OCI-LY1 (cell line): ENCODE measurements at regions not wholly inside any gene's neighbourhood (a gene's known extent, or its start where the extent isn't known, plus 50 kb on each side); places are given as distances from the start of the nearest gene placed in this dataset.

Source experiments
- H2AFZ ChIP-seq: fragments of 200-600 bp; sonication (generic), shearing (Covaris generic); 2 replicates; pipeline ENCODE4 v1.6.0; 2014; ENCODE audit warnings: antibody characterized with exemption, mild to moderate bottlenecking, low read length
- H3F3A ChIP-seq: fragments of 200-600 bp; sonication (generic), shearing (Covaris generic); 2 replicates; pipeline ENCODE4 v1.6.0; 2014; ENCODE audit warnings: mild to moderate bottlenecking, antibody characterized with exemption, low read length, moderate library complexity; ENCODE audit not compliant: insufficient read depth
- H3K27ac ChIP-seq: fragments of 200-600 bp; sonication (generic); 2 replicates; pipeline ENCODE4 v1.5.1; 2014; ENCODE audit warnings: low read length, mixed run types, mild to moderate bottlenecking, low read depth; ENCODE audit not compliant: poor library complexity, severe bottlenecking
- H3K27me3 ChIP-seq: fragments of 200-600 bp; sonication (generic); 2 replicates; pipeline ENCODE4 v1.6.0; 2014; ENCODE audit warnings: antibody characterized with exemption, mild to moderate bottlenecking, low read length, moderate library complexity; ENCODE audit not compliant: insufficient read depth
- H3K36me3 ChIP-seq: fragments of 200-600 bp; sonication (generic); 2 replicates; pipeline ENCODE4 v1.6.1; 2014; ENCODE audit warnings: mild to moderate bottlenecking, antibody characterized with exemption, low read length, moderate library complexity, mixed read lengths; ENCODE audit not compliant: insufficient read depth
- H3K4me1 ChIP-seq: fragments of 200-600 bp; sonication (generic); 2 replicates; pipeline ENCODE4 v1.5.1; 2014; ENCODE audit warnings: mild to moderate bottlenecking, low read length, moderate library complexity; ENCODE audit not compliant: insufficient read depth, severe bottlenecking
- H3K4me2 ChIP-seq: fragments of 200-600 bp; sonication (generic), shearing (Covaris generic); 2 replicates; pipeline ENCODE4 v1.6.1; 2014; ENCODE audit warnings: low read length
- H3K4me3 ChIP-seq: fragments of 200-600 bp; sonication (generic); 2 replicates; pipeline ENCODE4 v1.5.1; 2014; ENCODE audit warnings: low read length, low read depth, mild to moderate bottlenecking, mixed read lengths; ENCODE audit not compliant: poor library complexity, severe bottlenecking
- H3K79me2 ChIP-seq: fragments of 200-600 bp; shearing (Covaris generic); 2 replicates; pipeline ENCODE4 v1.6.1; 2016; ENCODE audit warnings: mixed run types, low read length, mixed read lengths; ENCODE audit not compliant: insufficient read depth
- H3K9ac ChIP-seq: fragments of 200-600 bp; sonication (generic), shearing (Covaris generic); 2 replicates; pipeline ENCODE4 v1.6.1; 2014; ENCODE audit warnings: mild to moderate bottlenecking, low read length, mixed read lengths
- H3K9me2 ChIP-seq: fragments of 200-600 bp; sonication (generic), shearing (Covaris generic); 2 replicates; pipeline ENCODE4 v1.6.1; 2014; ENCODE audit warnings: low read depth, mild to moderate bottlenecking, low read length, mixed read lengths
- H3K9me3 ChIP-seq: fragments of 200-600 bp; shearing (Covaris generic); 2 replicates; pipeline ENCODE4 v1.6.1; 2014; ENCODE audit warnings: low read length, mixed read lengths
- H4K20me1 ChIP-seq: fragments of 200-600 bp; sonication (generic), shearing (Covaris generic); 2 replicates; pipeline ENCODE4 v1.6.0; 2016; ENCODE audit warnings: mild to moderate bottlenecking, low read length; ENCODE audit not compliant: insufficient read depth
- EZH2 ChIP-seq: fragments of 200-600 bp; sonication (generic), shearing (Covaris generic); IDR thresholded peaks from 2 replicates; pipeline ENCODE4 v1.8.0; 2017; ENCODE audit warnings: borderline replicate concordance, mixed run types, mild to moderate bottlenecking, antibody characterized with exemption, low read length, moderate library complexity, mixed read lengths
- TF ChIP-seq, protein P1 (sequence below): fragments of 200-600 bp; sonication (generic), shearing (Covaris generic); IDR thresholded peaks from 2 replicates; pipeline ENCODE4 v1.5.1; 2017; ENCODE audit warnings: mild to moderate bottlenecking, antibody characterized with exemption, low read length, moderate library complexity, mixed read lengths

DNA sequence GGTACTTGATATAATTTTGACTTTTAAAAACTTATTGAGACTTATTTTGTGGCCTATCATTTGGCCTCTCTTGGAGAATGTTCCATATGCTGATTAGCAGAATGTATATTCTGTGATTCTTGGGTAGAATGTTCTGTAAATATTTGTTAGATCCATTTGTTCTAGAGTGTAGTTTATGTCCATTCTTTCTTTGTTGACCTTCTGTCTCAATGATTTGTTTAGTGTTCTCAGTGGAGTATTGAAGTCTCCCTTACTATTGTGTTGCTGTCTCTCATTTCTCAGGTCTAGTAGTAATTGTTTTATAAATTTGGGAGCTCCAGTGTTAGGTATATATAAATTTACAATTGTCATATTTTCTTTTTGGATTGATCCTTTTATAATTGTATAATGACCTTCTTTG, 349.6 kb upstream of the CWC22 start:
- Histone ChIP-seq H3K27ac (no peak overlapping the region), H3F3A (no peaks in the 10 kb centered on the region), H3K4me3 (no peak overlapping the region), H2AFZ (no peak overlapping the region), H3K9me3 (no peaks in the 10 kb centered on the region), H3K9ac (no peak overlapping the region), H3K9me2 (no peaks in the 10 kb centered on the region), H3K36me3 (no peaks in the 10 kb centered on the region), H4K20me1 (no peaks in the 10 kb centered on the region), H3K4me1 (peaks cover 18% of the 10 kb centered on the region), H3K79me2 (no peaks in the 10 kb centered on the region), H3K4me2 (no peak overlapping the region), H3K27me3 (no peaks in the 10 kb centered on the region)
- TF ChIP-seq, protein P1, sequence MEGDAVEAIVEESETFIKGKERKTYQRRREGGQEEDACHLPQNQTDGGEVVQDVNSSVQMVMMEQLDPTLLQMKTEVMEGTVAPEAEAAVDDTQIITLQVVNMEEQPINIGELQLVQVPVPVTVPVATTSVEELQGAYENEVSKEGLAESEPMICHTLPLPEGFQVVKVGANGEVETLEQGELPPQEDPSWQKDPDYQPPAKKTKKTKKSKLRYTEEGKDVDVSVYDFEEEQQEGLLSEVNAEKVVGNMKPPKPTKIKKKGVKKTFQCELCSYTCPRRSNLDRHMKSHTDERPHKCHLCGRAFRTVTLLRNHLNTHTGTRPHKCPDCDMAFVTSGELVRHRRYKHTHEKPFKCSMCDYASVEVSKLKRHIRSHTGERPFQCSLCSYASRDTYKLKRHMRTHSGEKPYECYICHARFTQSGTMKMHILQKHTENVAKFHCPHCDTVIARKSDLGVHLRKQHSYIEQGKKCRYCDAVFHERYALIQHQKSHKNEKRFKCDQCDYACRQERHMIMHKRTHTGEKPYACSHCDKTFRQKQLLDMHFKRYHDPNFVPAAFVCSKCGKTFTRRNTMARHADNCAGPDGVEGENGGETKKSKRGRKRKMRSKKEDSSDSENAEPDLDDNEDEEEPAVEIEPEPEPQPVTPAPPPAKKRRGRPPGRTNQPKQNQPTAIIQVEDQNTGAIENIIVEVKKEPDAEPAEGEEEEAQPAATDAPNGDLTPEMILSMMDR = no peak

DNA sequence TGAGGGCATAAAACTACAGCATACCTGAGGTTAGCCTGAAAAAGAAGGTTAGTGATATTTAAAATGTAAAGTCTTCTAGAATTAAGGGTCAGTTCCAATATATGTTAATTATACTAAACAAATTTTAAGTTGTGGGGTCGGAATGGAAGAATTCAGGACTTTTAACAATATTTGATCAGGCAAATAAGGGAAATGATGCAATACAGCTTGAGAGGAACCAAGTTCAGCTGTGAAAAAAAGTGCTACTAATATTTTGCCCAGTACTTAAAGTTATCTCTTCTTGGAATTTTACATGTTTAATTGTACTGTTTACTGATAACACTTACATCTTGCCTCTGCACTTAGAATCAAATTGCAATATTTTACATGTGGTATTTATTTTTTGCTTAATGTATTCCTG, 345.5 kb upstream of the CWC22 start:
- TF ChIP-seq EZH2 = no peak
- TF ChIP-seq, protein P1 = no peak
- Histone ChIP-seq H3K27me3 (no peaks in the 10 kb centered on the region), H3K4me1 (no peaks in the 10 kb centered on the region), H3K36me3 (no peaks in the 10 kb centered on the region), H3K79me2 (no peaks in the 10 kb centered on the region), H3K4me2 (no peak overlapping the region), H3K9me3 (no peaks in the 10 kb centered on the region), H2AFZ (no peak overlapping the region), H3K9me2 (no peaks in the 10 kb centered on the region), H3K9ac (no peak overlapping the region), H3K27ac (no peak overlapping the region), H3F3A (no peaks in the 10 kb centered on the region), H4K20me1 (no peaks in the 10 kb centered on the region), H3K4me3 (no peak overlapping the region)

- TF ChIP-seq, protein P1 = no peak
- no peak for TF ChIP-seq EZH2
- no peaks in the 10 kb centered on the region for H3K79me2 ChIP-seq
- no peaks in the 10 kb centered on the region for H3K9me3 ChIP-seq
- no peaks in the 10 kb centered on the region for H3K27me3 ChIP-seq
- H3K4me1 ChIP-seq = no peaks in the 10 kb centered on the region
- no peaks in the 10 kb centered on the region for H3K36me3 ChIP-seq
- no peaks in the 10 kb centered on the region for H3K9me2 ChIP-seq
- H3K4me2 ChIP-seq = no peak overlapping the region
- no peak overlapping the region for H3K27ac ChIP-seq
- no peak overlapping the region for H3K4me3 ChIP-seq
- H3F3A ChIP-seq = no peaks in the 10 kb centered on the region
- no peaks in the 10 kb centered on the region for H4K20me1 ChIP-seq
- no peak overlapping the region for H2AFZ ChIP-seq
- no peak overlapping the region for H3K9ac ChIP-seq
These were observed 342.7 kb upstream of the CWC22 start for GRCh38 chr2:180349809-180350208.
